NCI-H1092 treated with DMSO at 0.1 percent for 48 hours (cell line): ENCODE measurements at regions not wholly inside any gene's neighbourhood (a gene's known extent, or its start where the extent isn't known, plus 50 kb on each side); places are given as distances from the start of the nearest gene placed in this dataset.
"Not testable (repeated sequence)": the region's sequence is repeated elsewhere in the genome, so short reads cannot be mapped to it uniquely, and the experiment has no call there.

Experiments
- DNase-seq: peaks from one replicate; lab custom pipeline; 2025; lab: John Stamatoyannopoulos, UW

- no peak for DNase-seq
These were observed 146.7 kb downstream of the HLX start for GRCh38 chr1:221025956-221026355.

- no peak for DNase-seq
These were observed 150.9 kb downstream of the HLX start for GRCh38 chr1:221029981-221030649.

DNA sequence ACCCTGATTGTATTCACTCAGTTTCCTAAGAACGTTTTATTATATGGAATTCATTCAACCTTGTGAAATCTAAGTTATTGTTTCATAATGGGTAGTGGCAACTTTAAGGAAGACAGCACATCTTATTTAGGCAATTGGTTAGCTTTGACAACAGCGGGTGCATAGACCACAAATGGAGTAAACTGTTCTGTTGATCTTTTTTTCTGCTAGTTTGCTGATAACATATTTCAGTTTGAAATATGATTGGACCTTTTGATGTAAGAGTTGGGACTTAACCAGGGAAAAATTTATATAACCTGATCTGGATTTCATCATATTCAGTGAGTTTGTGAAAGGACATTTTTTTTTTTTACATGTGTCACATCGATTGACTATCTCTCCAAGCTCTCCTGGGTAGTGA lies 151.7 kb downstream of the HLX start:
- DNase-seq = no peak

GRCh38 chr1:221031458-221032203 lies 152.4 kb downstream of the HLX start:
- DNase-seq = no peak

DNA sequence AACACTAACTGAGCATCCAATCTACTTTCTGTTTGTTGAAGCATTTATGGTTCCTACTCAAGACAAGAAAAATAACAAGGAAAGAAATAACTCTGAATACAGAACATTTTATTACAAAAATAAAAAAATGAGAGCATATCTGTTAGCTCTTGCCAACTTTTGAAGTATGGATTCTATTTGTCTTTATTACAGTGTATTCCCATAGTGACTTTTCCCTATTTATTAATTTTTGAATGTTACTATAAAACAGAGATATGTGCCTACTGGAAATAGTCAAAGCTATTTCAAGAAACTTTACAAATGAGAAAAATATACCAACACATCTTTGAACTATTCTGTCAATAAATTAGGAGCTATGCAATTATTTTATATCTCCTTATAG lies 153.0 kb downstream of the HLX start:
- DNase-seq = no peak

GRCh38 chr1:221032637-221033280 lies 153.5 kb downstream of the HLX start:
- no peak for DNase-seq

GRCh38 chr1:221035662-221036153 lies 156.5 kb downstream of the HLX start:
- no peak for DNase-seq

GRCh38 chr1:221039616-221040015 lies 160.4 kb downstream of the HLX start:
- no peak for DNase-seq

- DNase-seq = no peak
These were observed 160.9 kb downstream of the HLX start for GRCh38 chr1:221040101-221040500.

GRCh38 chr1:221040691-221041285 lies 161.5 kb downstream of the HLX start:
- no peak for DNase-seq

DNA sequence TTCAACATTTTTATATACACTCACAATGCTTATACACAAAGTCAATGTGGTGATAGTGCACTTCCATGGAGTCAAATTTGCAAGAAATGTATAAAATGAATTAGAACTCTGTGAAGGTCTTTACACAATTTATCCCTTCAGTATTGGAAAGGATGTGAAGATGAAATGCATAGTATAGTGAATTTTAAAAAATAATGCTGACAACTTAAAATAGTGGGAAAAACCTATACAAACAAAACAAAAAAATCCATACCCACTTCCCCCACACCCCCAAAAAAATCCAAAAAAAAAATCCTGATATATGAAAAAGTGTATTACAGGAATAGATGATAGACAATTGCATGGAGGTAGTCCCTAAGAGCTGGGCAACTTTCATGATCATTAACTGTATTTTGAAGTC lies 165.3 kb downstream of the HLX start:
- DNase-seq = no peak

GRCh38 chr1:221045151-221045550 lies 165.9 kb downstream of the HLX start:
- no peak for DNase-seq

- no peak for DNase-seq
These were observed 166.9 kb downstream of the HLX start for GRCh38 chr1:221045842-221046831.

GRCh38 chr1:221051391-221051790 lies 172.1 kb downstream of the HLX start:
- not testable (repeated sequence) for DNase-seq

GRCh38 chr1:221053889-221054288 lies 174.6 kb downstream of the HLX start:
- peak; percentile 38 for DNase-seq

DNA sequence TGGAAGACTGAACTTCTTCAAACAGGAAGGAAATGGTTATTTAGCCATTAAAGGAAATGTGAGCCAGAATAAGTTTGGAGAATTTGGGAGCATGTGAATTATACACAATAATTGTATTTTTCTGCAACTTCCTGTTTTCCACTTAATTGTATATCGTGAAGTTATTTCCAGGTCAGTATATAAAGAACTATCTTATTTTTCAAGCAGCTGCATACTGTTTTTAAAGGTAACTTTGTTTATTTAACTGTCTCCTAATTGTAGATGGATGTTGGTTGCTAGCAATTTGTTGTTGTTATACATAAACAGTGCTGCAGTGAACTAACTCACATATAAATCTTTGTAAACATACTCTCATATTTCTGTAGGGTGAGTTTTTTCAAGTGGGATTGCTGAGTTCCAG lies 180.3 kb downstream of the HLX start:
- DNase-seq = no peak

- no peak for DNase-seq
These were observed 184.4 kb downstream of the HLX start for GRCh38 chr1:221063651-221064050.

DNA sequence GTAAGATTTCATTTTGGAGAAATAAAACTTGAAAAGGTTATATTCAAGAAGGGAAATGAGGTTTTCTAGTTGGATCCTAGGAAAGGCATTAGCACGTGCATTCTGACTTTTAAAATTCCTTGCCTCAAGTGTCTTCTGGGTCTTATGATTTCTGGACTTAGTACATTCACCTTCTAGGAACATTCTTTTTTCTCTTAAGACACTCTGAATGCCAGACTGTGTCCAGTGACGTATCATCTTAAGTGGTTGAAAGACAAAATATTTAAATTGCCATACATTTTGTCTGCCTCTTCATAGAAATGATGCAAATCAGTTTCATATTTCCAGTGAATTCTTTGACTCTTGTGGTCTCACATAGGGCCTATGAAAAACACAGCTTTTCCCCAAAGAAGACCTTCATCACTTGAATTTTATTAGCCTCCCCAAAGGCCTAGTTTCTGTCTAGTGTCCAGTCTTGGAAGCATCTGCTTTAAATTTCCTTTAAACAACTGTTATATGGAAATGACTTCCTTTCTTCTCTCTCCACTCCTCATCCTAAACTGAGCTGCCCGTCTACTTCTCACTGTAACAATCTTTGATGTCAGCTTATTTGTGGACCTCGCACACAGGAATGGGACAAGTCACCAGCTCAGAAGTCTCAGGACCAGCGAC lies 187.2 kb downstream of the HLX start:
- no peak for DNase-seq

DNA sequence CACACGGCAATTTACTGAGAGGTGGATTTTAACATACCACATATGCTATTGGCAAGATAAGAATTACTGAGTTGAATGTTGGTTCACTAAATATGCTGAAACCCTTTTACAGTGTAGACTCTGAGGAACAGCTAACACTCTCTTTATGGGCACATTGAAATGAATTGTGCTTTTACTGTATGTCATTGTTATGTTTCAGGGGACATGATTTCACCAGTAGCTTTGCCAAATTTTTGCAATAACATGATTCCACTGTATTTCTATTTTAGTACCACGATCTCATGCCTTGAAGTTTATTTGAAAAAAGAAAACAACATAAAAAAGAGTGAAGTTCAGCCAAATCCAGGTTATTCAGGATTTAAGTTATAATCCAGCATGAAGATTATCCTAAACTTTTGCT lies 188.5 kb downstream of the HLX start:
- no peak for DNase-seq

GRCh38 chr1:221069178-221069903 lies 190.1 kb downstream of the HLX start:
- DNase-seq = no peak
